ENCODE measurements at regions not wholly inside any gene's neighbourhood (a gene's known extent, or its start where the extent isn't known, plus 50 kb on each side); places are given as distances from the start of the nearest gene placed in this dataset.

- H3K27ac ChIP-seq (ENCODE audit: low read depth, low read length, poor library complexity, severe bottlenecking) = no peak overlapping the region
- H3K4me2 ChIP-seq (ENCODE audit: low read length) = no peak overlapping the region
Measured at GRCh38 chr18:22349317-22349898, 68.3 kb downstream of the CTAGE1 start.

GRCh38 chr18:22348521-22349316 lies 69.0 kb downstream of the CTAGE1 start:
- Histone ChIP-seq H3K79me2 (ENCODE audit: insufficient read depth, low read length) (no peaks in the 10 kb centered on the region), H3K36me3 (ENCODE audit: insufficient read depth, low read length) (no peaks in the 10 kb centered on the region), H3K4me3 (ENCODE audit: low read depth, low read length, poor library complexity, severe bottlenecking) (no peak overlapping the region), H3K27ac (ENCODE audit: low read depth, low read length, poor library complexity, severe bottlenecking) (no peak overlapping the region), H3K4me1 (ENCODE audit: insufficient read depth, low read length, severe bottlenecking) (no peaks in the 10 kb centered on the region), H2AFZ (ENCODE audit: low read length) (no peak overlapping the region), H4K20me1 (ENCODE audit: insufficient read depth, low read length) (no peaks in the 10 kb centered on the region; the same call in 1 of the 2 replicates), H3K9me2 (ENCODE audit: low read depth, low read length) (no peaks in the 10 kb centered on the region), H3K9me3 (ENCODE audit: low read length) (no peaks in the 10 kb centered on the region), H3K4me2 (ENCODE audit: low read length) (no peak overlapping the region), H3K9ac (ENCODE audit: low read length) (no peak overlapping the region), H3F3A (ENCODE audit: insufficient read depth, low read length) (no peaks in the 10 kb centered on the region), H3K27me3 (ENCODE audit: insufficient read depth, low read length) (no peaks in the 10 kb centered on the region)
- TF ChIP-seq CTCF (IDR thresholded peaks at IDR 0.05; ENCODE audit: low read length) (no peak), EZH2 (IDR thresholded peaks at IDR 0.05; ENCODE audit: borderline replicate concordance, low read length) (no peak)

More at GRCh38 chr18:22349317-22349898, 68.3 kb downstream of the CTAGE1 start:
- Histone ChIP-seq H3K9me2 (ENCODE audit: low read depth, low read length) (no peaks in the 10 kb centered on the region), H4K20me1 (ENCODE audit: insufficient read depth, low read length) (no peaks in the 10 kb centered on the region), H3K79me2 (ENCODE audit: insufficient read depth, low read length) (no peaks in the 10 kb centered on the region), H2AFZ (ENCODE audit: low read length) (no peak overlapping the region), H3K9me3 (ENCODE audit: low read length) (no peaks in the 10 kb centered on the region), H3K4me1 (ENCODE audit: insufficient read depth, low read length, severe bottlenecking) (no peaks in the 10 kb centered on the region), H3F3A (ENCODE audit: insufficient read depth, low read length) (no peaks in the 10 kb centered on the region), H3K27me3 (ENCODE audit: insufficient read depth, low read length) (no peaks in the 10 kb centered on the region), H3K9ac (ENCODE audit: low read length) (no peak overlapping the region), H3K4me3 (ENCODE audit: low read depth, low read length, poor library complexity, severe bottlenecking) (no peak overlapping the region), H3K36me3 (ENCODE audit: insufficient read depth, low read length) (no peaks in the 10 kb centered on the region)
- TF ChIP-seq CTCF (IDR thresholded peaks at IDR 0.05; ENCODE audit: low read length) (no peak), EZH2 (IDR thresholded peaks at IDR 0.05; ENCODE audit: borderline replicate concordance, low read length) (no peak)

- H3K9me3 ChIP-seq (ENCODE audit: low read length) = no peaks in the 10 kb centered on the region
- H3K4me3 ChIP-seq (ENCODE audit: low read depth, low read length, poor library complexity, severe bottlenecking) = no peak overlapping the region
- H3K27ac ChIP-seq (ENCODE audit: low read depth, low read length, poor library complexity, severe bottlenecking) = no peak overlapping the region
- no peak for TF ChIP-seq CTCF (IDR thresholded peaks at IDR 0.05; ENCODE audit: low read length)
- no peak overlapping the region for H3K4me2 ChIP-seq (ENCODE audit: low read length)
- H3K27me3 ChIP-seq (ENCODE audit: insufficient read depth, low read length) = no peaks in the 10 kb centered on the region
- H3K36me3 ChIP-seq (ENCODE audit: insufficient read depth, low read length) = no peaks in the 10 kb centered on the region
- no peaks in the 10 kb centered on the region for H3F3A ChIP-seq (ENCODE audit: insufficient read depth, low read length)
- no peak overlapping the region for H3K9ac ChIP-seq (ENCODE audit: low read length)
- no peaks in the 10 kb centered on the region for H3K4me1 ChIP-seq (ENCODE audit: insufficient read depth, low read length, severe bottlenecking)
- H3K79me2 ChIP-seq (ENCODE audit: insufficient read depth, low read length) = no peaks in the 10 kb centered on the region
- H4K20me1 ChIP-seq (ENCODE audit: insufficient read depth, low read length) = no peaks in the 10 kb centered on the region; the same call in 1 of the 2 replicates
- no peak overlapping the region for H2AFZ ChIP-seq (ENCODE audit: low read length)
- no peaks in the 10 kb centered on the region for H3K9me2 ChIP-seq (ENCODE audit: low read depth, low read length)
Measured at GRCh38 chr18:22347606-22348511, 69.9 kb downstream of the CTAGE1 start.

Measured in OCI-LY1 (cell line).